Lower leg skin (tissue), 4 donors: ENCODE measurements at regions not wholly inside any gene's neighbourhood (a gene's known extent, or its start where the extent isn't known, plus 50 kb on each side); places are given as distances from the start of the nearest gene placed in this dataset.

Source experiments
- DNase-seq, 2 donors: peaks; one replicate each; pipeline ENCODE4 v3.0.0-alpha.2; 2019; ENCODE audit warnings: low spot score in 2 of 2
- H3K4me3 ChIP-seq: fragments of 200-600 bp; sonication (generic); 2 replicates; pipeline ENCODE4 v1.5.1; 2017; ENCODE audit warnings: mild to moderate bottlenecking, low read depth; ENCODE audit not compliant: poor library complexity, severe bottlenecking
- POLR2A ChIP-seq, 2 donors: fragments of 450-650 bp; IDR thresholded peaks; one replicate each; pipeline ENCODE4 v1.6.1; 2016 to 2017; ENCODE audit warnings: antibody characterized with exemption in 2 of 2, mild to moderate bottlenecking in 1 of 2, moderate library complexity in 1 of 2
- WGBS, 2 donors: methylation state at CpG; one replicate each; pipeline ENCODE4 v1.1.5; 2018; 5-methylcytosine and 5-hydroxymethylcytosine counted together
- intact Hi-C: fragments of 100-400 bp; cut with DNase I; formaldehyde crosslinking; loops from one replicate; pipeline ENCODE4 v1.15.0; 2023; ENCODE audit warnings: low total_unique reads
- TF ChIP-seq, protein P1 (sequence below), 3 donors: fragments of 450-650 bp; IDR thresholded peaks; one replicate each; pipeline ENCODE4 v1.5.1; 2016; ENCODE audit warnings: antibody characterized with exemption in 3 of 3, mild to moderate bottlenecking in 3 of 3, moderate library complexity in 2 of 3

DNA sequence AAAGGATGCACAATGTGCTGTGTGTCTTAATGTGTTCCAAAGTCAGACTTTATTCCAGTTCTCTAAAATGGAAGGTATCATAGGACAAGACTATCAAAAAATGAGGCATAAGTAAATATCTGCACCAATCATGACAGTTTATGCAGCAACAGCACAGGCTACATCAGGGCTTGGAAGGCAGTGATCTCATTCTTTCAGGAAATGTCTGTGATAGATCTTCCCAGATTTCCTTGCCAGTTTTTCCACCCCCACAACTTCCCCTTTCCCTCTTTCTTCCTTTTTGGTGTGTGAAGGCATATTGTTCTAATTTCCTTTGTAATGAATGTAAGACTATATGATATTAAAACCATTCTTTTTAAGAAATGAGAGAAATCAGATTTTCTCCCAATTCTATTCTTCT, 326.7 kb downstream of the ATP23 start:
- H3K4me3 ChIP-seq, result no peak overlapping the region
- TF ChIP-seq, protein P1, sequence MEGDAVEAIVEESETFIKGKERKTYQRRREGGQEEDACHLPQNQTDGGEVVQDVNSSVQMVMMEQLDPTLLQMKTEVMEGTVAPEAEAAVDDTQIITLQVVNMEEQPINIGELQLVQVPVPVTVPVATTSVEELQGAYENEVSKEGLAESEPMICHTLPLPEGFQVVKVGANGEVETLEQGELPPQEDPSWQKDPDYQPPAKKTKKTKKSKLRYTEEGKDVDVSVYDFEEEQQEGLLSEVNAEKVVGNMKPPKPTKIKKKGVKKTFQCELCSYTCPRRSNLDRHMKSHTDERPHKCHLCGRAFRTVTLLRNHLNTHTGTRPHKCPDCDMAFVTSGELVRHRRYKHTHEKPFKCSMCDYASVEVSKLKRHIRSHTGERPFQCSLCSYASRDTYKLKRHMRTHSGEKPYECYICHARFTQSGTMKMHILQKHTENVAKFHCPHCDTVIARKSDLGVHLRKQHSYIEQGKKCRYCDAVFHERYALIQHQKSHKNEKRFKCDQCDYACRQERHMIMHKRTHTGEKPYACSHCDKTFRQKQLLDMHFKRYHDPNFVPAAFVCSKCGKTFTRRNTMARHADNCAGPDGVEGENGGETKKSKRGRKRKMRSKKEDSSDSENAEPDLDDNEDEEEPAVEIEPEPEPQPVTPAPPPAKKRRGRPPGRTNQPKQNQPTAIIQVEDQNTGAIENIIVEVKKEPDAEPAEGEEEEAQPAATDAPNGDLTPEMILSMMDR (IDR thresholded peaks at IDR 0.05), result no peak
- no peak for TF ChIP-seq POLR2A (IDR thresholded peaks at IDR 0.05)
- DNase-seq, result no peak
- intact Hi-C loops, result no loop called here

DNA sequence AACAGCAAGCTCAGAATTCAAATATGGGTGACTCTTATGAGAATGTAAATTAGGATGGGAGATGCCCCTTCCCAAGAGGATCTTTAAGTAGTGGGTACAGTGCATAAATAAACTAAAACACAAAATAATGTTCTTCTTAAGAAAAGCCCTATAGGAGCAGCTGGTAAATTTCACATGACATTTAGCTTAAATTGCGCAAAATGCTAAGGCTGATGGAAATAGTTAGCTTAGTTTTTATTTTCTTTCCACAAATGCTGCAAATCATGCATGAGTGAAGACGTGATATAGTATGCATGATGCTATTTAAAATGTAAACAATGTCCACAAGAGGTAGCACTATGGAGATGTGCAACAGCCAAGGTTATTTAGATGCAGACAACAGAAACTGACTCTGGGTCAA, 328.1 kb downstream of the ATP23 start:
- intact Hi-C loops, result no loop called here
- no peak for DNase-seq
- H3K4me3 ChIP-seq, result no peak overlapping the region
- WGBS, 2 donors, result 85 to 88% methylated on average over 2 of the region's 2 CpGs
- TF ChIP-seq, protein P1 (IDR thresholded peaks at IDR 0.05), result no peak
- TF ChIP-seq POLR2A (IDR thresholded peaks at IDR 0.05), result no peak

DNA sequence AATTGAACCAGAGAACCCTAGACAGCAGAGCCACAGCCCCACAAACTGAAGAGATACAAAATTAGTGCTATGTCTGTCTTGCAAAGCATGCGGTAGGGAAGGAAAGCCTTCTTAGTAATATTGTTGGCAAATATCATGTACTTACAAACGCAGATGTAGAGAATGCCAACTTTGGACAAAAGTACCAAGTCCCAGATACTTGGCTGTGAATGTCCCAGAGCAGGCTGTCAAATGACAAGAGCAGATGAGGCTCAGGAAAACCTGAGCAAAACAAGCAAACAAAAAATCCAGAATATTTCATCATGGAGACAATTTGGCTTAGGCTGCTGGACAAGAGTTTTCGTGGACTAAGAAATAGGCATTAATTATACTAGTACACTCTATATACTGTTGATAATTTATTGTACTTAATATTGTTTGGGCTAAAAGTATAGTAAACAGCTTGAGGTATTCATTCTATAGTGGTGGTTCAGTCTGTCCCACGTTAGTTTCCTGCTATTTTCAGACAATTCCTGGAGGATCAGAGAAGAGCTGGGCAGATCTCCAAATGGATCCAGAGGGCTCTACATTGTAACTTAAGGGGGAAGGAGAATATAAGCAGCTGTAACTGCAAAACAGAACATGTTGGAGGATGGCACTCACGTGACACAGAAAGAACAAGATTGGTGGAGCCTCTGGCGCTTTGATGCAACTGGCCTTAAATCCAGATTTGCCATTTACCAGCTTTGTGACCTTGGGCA, 329.8 kb downstream of the ATP23 start:
- DNase-seq, result no peak
- no peak overlapping the region for H3K4me3 ChIP-seq
- no peak for TF ChIP-seq POLR2A (IDR thresholded peaks at IDR 0.05)
- TF ChIP-seq, protein P1 (IDR thresholded peaks at IDR 0.05), result no peak
- WGBS, 2 donors, result 47 to 52% methylated on average over 6 of the region's 6 CpGs
- intact Hi-C loops, result no loop called here

DNA sequence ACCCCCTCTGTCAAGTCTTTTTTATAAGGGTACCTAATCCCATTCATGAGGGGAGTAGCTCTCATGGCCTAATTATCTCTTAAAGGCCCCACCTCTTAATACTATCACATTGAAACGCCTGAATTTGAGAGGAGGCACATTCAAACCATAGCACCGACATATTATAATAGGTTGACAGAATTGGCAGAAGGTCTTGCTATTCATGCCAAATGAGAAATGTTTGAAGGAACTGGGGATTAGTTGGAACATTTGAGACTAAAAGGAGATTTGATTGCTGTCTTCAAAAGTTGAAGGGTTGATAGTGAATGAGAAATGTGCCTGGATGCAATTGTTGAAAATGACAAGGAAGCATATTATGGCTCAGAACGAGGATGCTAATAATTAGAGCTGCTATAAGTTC, 331.1 kb downstream of the ATP23 start:
- H3K4me3 ChIP-seq, result no peak overlapping the region
- no peak for TF ChIP-seq POLR2A (IDR thresholded peaks at IDR 0.05)
- TF ChIP-seq, protein P1 (IDR thresholded peaks at IDR 0.05), result no peak
- intact Hi-C loops, result no loop called here
- 39 to 49% methylated on average over 3 of the region's 3 CpGs for WGBS, 2 donors
- DNase-seq, result no peak

DNA sequence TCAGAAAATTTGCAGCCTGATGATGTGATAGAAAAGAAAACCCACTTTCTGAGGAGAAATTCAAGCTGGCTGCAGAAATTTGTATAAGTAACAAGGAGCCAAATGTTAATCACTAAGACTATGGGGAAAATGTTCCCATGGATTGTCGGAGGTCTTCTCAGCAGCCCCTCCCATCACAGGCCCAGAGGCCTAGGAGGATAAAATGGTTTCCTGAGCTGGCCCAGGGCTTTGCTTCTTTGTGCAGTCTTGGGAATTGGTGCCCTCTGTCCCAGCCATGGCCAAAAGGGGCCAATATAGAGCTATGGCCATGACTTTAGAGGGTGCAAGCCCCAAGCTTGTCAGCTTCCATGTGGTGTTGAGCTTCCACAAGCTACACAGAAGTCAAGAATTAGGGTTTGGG, 335.9 kb downstream of the ATP23 start:
- intact Hi-C loops, result no loop called here
- no peak overlapping the region for H3K4me3 ChIP-seq
- TF ChIP-seq, protein P1 (IDR thresholded peaks at IDR 0.05), result no peak
- no peak for TF ChIP-seq POLR2A (IDR thresholded peaks at IDR 0.05)
- 88 to 94% methylated on average over 1 of the region's 1 CpG for WGBS, 2 donors
- DNase-seq, result no peak

DNA sequence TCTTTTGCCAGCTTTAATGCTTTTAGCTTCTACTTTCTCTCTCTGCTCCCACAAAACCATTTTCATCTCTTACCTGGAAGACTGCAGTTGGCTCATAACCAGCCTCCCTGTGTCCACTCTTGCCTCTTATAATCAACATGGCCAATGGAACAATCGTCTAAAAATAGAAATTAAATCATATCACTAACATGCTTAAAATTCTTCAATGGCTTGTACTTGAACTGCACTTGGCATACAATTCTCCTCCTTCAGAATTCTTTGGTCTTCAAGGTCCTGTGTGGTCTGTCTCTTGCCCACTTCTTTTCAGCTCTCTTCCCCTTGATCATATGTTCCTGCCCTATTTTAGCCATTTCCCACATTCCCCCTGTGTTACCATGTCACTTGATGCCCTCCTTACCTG, 342.2 kb downstream of the ATP23 start:
- no peak for DNase-seq
- no peak overlapping the region for H3K4me3 ChIP-seq
- 53 to 66% methylated on average over 1 of the region's 1 CpG for WGBS, 2 donors
- TF ChIP-seq, protein P1 (IDR thresholded peaks at IDR 0.05), result no peak
- TF ChIP-seq POLR2A (IDR thresholded peaks at IDR 0.05), result no peak
- intact Hi-C loops, result no loop called here
